ENCODE measurements at regions not wholly inside any gene's neighbourhood (a gene's known extent, or its start where the extent isn't known, plus 50 kb on each side); places are given as distances from the start of the nearest gene placed in this dataset.

GRCh38 chr2:151166410-151166809, 95.3 kb downstream of the RBM43 start:
- H3K4me3 ChIP-seq (ENCODE audit: low read depth, low read length), result no peak overlapping the region
- CTCF ChIA-PET, result interaction anchor here (0.6 to 1.5 kb wide), 2 partner anchors 72 to 439 kb away, joined by 3 read pairs; no protein-coding TSS in a partner anchor
- no peaks in the 10 kb centered on the region for H3K4me1 ChIP-seq (ENCODE audit: control insufficient read depth, insufficient read depth, low read length)
- no peak for TF ChIP-seq ZNF404 (tag by site-specific recombination; IDR thresholded peaks at IDR 0.05)
- no peak for TF ChIP-seq ZNF155 (tag by site-specific recombination; IDR thresholded peaks at IDR 0.05)
- no peak for TF ChIP-seq ZNF549 (tag by site-specific recombination; IDR thresholded peaks at IDR 0.05)
- no peak for TF ChIP-seq SCRT2 (tag by site-specific recombination; IDR thresholded peaks at IDR 0.05)
- TF ChIP-seq ZFP3 (tag by site-specific recombination; IDR thresholded peaks at IDR 0.05; ENCODE audit: low read depth), result no peak
- no peak for TF ChIP-seq ZNF302 (tag by site-specific recombination; IDR thresholded peaks at IDR 0.05; ENCODE audit: low read depth)
- TF ChIP-seq PBX3 (CRISPR knock-in tag; IDR thresholded peaks at IDR 0.05), result no peak
- no peak for TF ChIP-seq GLIS2 (tag by site-specific recombination; IDR thresholded peaks at IDR 0.05)
- TF ChIP-seq ZNF423 (tag by site-specific recombination; IDR thresholded peaks at IDR 0.05), result no peak
- TF ChIP-seq ZNF501 (tag by site-specific recombination; IDR thresholded peaks at IDR 0.05), result no peak
- no peak for TF ChIP-seq ZNF560 (tag by site-specific recombination; IDR thresholded peaks at IDR 0.05; ENCODE audit: borderline replicate concordance)
- no peak for TF ChIP-seq ZNF221 (tag by site-specific recombination; IDR thresholded peaks at IDR 0.05; ENCODE audit: borderline replicate concordance)
- no peak for TF ChIP-seq ZNF843 (tag by site-specific recombination; IDR thresholded peaks at IDR 0.05)
- no peak for TF ChIP-seq ZNF133 (tag by site-specific recombination; IDR thresholded peaks at IDR 0.05)
- TF ChIP-seq ZNF654 (tag by site-specific recombination; IDR thresholded peaks at IDR 0.05; ENCODE audit: low read depth), result no peak
- no peak for TF ChIP-seq ZNF48 (tag by site-specific recombination; IDR thresholded peaks at IDR 0.05)
- no peak for TF ChIP-seq ZNF202 (tag by site-specific recombination; IDR thresholded peaks at IDR 0.05; ENCODE audit: borderline replicate concordance)
- TF ChIP-seq ZNF274 (IDR thresholded peaks at IDR 0.05; ENCODE audit: low read length), result no peak
- TF ChIP-seq ZNF274 (tag by site-specific recombination; IDR thresholded peaks at IDR 0.05; ENCODE audit: borderline replicate concordance), result no peak
- H3K9me3 ChIP-seq (ENCODE audit: control insufficient read depth, insufficient read depth, low read depth, low read length), result no peaks in the 10 kb centered on the region
- POLR2A ChIA-PET, result no interaction called here
- H3K36me3 ChIP-seq (ENCODE audit: control insufficient read depth in 2 of 2, insufficient read depth in 1 of 2, low read length in 2 of 2), result no peaks in the 10 kb centered on the region
- no peak overlapping the region for H3K27ac ChIP-seq (ENCODE audit: extremely low read depth, low read depth, low read length)

- ChIA-PET CTCF (interaction anchor here (0.6 kb wide), 1 partner anchor 1570 kb away, joined by 4 read pairs; no protein-coding TSS in a partner anchor), POLR2A (no interaction called here)
- H3K4me1 ChIP-seq (ENCODE audit: control insufficient read depth, insufficient read depth, low read length), result no peaks in the 10 kb centered on the region
- H3K36me3 ChIP-seq (ENCODE audit: control insufficient read depth in 2 of 2, insufficient read depth in 1 of 2, low read length in 2 of 2), result no peaks in the 10 kb centered on the region
- TF ChIP-seq ZNF133 (tag by site-specific recombination; IDR thresholded peaks at IDR 0.05) (no peak), ZEB2 (tag by site-specific recombination; IDR thresholded peaks at IDR 0.05) (no peak)
- H3K9me3 ChIP-seq (ENCODE audit: control insufficient read depth, insufficient read depth, low read depth, low read length), result no peaks in the 10 kb centered on the region
- no peak overlapping the region for H3K27ac ChIP-seq (ENCODE audit: extremely low read depth, low read depth, low read length)
- no peak overlapping the region for H3K4me3 ChIP-seq (ENCODE audit: low read depth, low read length)
Measured at GRCh38 chr2:151165105-151165684, 96.5 kb downstream of the RBM43 start.

- Histone ChIP-seq H3K9me3 (ENCODE audit: control insufficient read depth, insufficient read depth, low read depth, low read length) (no peaks in the 10 kb centered on the region), H3K4me3 (ENCODE audit: low read depth, low read length) (no peak overlapping the region), H3K36me3 (ENCODE audit: control insufficient read depth in 2 of 2, insufficient read depth in 1 of 2, low read length in 2 of 2) (no peaks in the 10 kb centered on the region), H3K4me1 (ENCODE audit: control insufficient read depth, insufficient read depth, low read length) (no peaks in the 10 kb centered on the region), H3K27ac (ENCODE audit: extremely low read depth, low read depth, low read length) (no peak overlapping the region)
- ChIA-PET POLR2A (no interaction called here), CTCF (interaction anchor here (0.7 to 1.3 kb wide), 4 partner anchors 9 to 697 kb away, joined by 3 read pairs; no protein-coding TSS in a partner anchor)
- TF ChIP-seq ZNF488 (tag by site-specific recombination; IDR thresholded peaks at IDR 0.05) (no peak), ZNF48 (tag by site-specific recombination; IDR thresholded peaks at IDR 0.05) (no peak), HIC1 (tag by site-specific recombination; IDR thresholded peaks at IDR 0.05) (no peak), ZNF645 (tag by site-specific recombination; IDR thresholded peaks at IDR 0.05) (no peak), ZNF341 (tag by site-specific recombination; IDR thresholded peaks at IDR 0.05; ENCODE audit: low read depth) (no peak), ZBTB26 (tag by site-specific recombination; optimal IDR thresholded peaks at IDR 0.05) (no peak)
Measured at GRCh38 chr2:151161821-151162551, 99.7 kb downstream of the RBM43 start.

All from HEK293 (cell line).